Mucosa of descending colon (tissue), 3 donors: ENCODE measurements at regions not wholly inside any gene's neighbourhood (a gene's known extent, or its start where the extent isn't known, plus 50 kb on each side); places are given as distances from the start of the nearest gene placed in this dataset.

Source experiments
- ATAC-seq: fragments of 200-7000 bp; cut with Tn5 transposase; one replicate; pipeline ENCODE4 v1.9.1; 2020; ENCODE audit warnings: mild to moderate bottlenecking, moderate library complexity
- DNase-seq, 3 donors: peaks; one replicate each; pipeline ENCODE4 v3.0.0-alpha.2; 2020
- H3K36me3 ChIP-seq: fragments of 200-600 bp; one replicate; pipeline ENCODE4 v1.8.0; 2021; ENCODE audit warnings: low read depth, mild to moderate bottlenecking
- H3K4me1 ChIP-seq: fragments of 200-600 bp; one replicate; pipeline ENCODE4 v1.8.0; 2021; ENCODE audit warnings: low read depth, mild to moderate bottlenecking
- H3K4me3 ChIP-seq: fragments of 200-600 bp; one replicate; pipeline ENCODE4 v1.8.0; 2021; ENCODE audit warnings: mild to moderate bottlenecking
- H3K9me3 ChIP-seq: fragments of 200-600 bp; one replicate; pipeline ENCODE4 v1.8.0; 2021; ENCODE audit warnings: mild to moderate bottlenecking
- intact Hi-C, 2 donors: fragments of 100-400 bp; cut with DNase I in 1 of 2; cut with micrococcal nuclease in 1 of 2; formaldehyde crosslinking; loops; one replicate each; pipeline versions ENCODE4 v1.11.0 to v1.11.1; 2022; cut with DNase I, micrococcal nuclease
- TF ChIP-seq, protein P1 (sequence below): fragments of 200-600 bp; IDR thresholded peaks from one replicate; pipeline ENCODE4 v1.8.0; 2022; ENCODE audit warnings: antibody characterized with exemption, mild to moderate bottlenecking
- donor health status: DM: no; HTN: no; CAD: no; lungs with moderate emphysema.
- donor health status: DM: no; HTN: no; CAD: no.
- donor health status: DM: no; HTN: yes; CAD: no.

DNA sequence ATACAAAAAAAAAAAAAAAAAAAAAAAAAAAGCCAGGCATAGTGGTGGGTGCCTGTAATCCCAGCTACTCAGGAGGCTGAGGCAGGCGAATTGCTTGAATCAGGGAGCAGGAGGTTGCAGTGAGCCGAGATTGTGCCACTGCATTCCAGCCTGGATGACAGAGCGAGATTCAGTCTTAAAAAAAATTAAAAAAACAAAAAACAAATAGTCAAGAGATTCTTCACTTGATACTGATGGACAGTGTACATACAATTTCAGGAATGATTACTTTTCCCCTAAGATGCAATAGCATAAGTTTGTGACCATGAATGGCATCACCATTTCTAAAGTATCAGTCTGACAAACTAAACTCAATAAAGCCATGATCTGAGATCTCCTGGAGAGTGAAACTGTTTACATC, 60.8 kb upstream of the IVNS1ABP start:
- no peaks in the 10 kb centered on the region for H3K36me3 ChIP-seq
- DNase-seq (no peak), ATAC-seq (no peak)
- H3K9me3 ChIP-seq: no peaks in the 10 kb centered on the region
- H3K4me3 ChIP-seq: no peak overlapping the region
- TF ChIP-seq, protein P1, sequence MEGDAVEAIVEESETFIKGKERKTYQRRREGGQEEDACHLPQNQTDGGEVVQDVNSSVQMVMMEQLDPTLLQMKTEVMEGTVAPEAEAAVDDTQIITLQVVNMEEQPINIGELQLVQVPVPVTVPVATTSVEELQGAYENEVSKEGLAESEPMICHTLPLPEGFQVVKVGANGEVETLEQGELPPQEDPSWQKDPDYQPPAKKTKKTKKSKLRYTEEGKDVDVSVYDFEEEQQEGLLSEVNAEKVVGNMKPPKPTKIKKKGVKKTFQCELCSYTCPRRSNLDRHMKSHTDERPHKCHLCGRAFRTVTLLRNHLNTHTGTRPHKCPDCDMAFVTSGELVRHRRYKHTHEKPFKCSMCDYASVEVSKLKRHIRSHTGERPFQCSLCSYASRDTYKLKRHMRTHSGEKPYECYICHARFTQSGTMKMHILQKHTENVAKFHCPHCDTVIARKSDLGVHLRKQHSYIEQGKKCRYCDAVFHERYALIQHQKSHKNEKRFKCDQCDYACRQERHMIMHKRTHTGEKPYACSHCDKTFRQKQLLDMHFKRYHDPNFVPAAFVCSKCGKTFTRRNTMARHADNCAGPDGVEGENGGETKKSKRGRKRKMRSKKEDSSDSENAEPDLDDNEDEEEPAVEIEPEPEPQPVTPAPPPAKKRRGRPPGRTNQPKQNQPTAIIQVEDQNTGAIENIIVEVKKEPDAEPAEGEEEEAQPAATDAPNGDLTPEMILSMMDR: no peak
- intact Hi-C loops: no loop called here
- H3K4me1 ChIP-seq: no peaks in the 10 kb centered on the region

DNA sequence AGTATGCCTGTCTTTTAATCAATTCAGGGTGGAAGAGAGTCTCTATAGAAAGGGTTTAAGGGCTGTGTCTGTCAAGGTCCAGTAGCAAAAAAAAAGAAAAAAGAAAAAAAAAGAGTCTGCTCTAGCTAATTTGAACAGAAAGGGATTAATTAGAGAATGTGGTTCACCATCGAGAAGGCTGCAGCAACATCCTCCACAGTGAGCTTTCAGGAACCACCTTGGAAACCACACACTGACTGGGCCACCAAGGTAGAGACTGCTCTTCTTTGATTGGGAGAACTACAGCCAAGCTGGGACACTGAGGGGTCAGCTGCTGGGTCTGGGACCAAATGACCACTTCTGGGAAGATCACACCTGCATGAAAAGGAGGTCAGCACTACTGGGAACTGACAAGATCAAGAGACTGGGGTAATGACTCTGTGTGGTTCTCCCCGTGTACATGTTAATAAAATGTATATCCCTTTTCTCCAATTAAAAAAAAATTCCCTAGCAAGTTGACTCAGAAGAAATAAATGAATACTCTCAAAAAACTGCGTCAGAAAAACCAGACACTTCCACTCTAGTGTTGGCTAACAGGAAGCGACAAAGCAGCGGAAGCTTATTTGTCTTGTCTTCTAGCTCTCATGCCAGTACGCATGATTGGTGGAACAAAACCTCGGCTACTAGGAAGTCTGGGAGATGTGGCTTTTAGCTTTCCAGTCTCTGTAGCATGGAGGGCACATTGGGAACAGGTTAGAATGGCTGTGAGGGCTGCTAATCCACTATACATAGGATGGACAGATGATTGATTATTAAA, 60.0 kb upstream of the IVNS1ABP start:
- no peaks in the 10 kb centered on the region for H3K36me3 ChIP-seq
- TF ChIP-seq, protein P1: no peak
- H3K4me1 ChIP-seq: no peaks in the 10 kb centered on the region
- no peak overlapping the region for H3K4me3 ChIP-seq
- intact Hi-C loops: no loop called here
- ATAC-seq (no peak), DNase-seq (no peak)
- H3K9me3 ChIP-seq: no peaks in the 10 kb centered on the region

DNA sequence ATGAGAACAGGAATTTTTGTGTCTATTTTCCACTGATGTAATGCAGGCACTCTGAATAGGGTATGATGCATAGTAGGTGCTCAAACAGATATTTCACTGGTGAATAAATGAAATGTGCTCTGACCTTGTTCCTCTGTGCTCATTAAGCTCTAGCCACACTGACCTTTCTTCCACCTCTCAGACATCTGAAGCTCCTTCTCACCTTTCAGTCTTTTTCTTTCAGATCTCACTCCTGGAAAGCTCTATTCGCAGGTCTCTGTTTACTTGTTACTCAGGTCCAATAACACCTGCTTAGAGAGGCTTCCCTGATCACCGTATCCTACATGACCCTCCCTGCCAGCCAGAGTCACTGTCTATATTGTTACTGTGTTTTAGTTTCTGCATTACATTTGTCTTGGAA, 59.2 kb upstream of the IVNS1ABP start:
- Histone ChIP-seq H3K9me3 (no peaks in the 10 kb centered on the region), H3K4me3 (no peak overlapping the region), H3K36me3 (no peaks in the 10 kb centered on the region), H3K4me1 (no peaks in the 10 kb centered on the region)
- TF ChIP-seq, protein P1: no peak
- ATAC-seq (no peak), DNase-seq (no peak)
- intact Hi-C loops: no loop called here

DNA sequence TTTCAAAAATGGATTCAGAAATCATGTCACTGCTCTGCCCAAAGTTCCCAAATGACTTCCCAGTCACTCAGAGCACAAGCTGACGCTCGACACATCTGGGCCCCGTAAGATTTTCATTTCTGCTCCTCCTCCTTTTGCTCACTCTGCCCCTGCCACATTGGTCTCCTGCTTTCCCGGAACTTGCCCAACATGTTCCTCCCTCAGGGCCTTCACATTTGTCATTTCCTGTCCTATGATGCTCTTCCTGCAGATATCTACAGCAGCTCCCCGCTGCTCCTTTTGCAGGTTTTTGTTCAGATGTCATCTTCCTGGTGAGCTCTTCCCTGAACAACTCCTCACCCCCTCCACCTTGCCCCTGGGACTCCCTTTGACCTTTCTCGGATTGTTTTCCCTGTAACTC, 58.5 kb upstream of the IVNS1ABP start:
- no peak overlapping the region for H3K4me3 ChIP-seq
- H3K36me3 ChIP-seq: no peaks in the 10 kb centered on the region
- intact Hi-C loops: no loop called here
- no peaks in the 10 kb centered on the region for H3K9me3 ChIP-seq
- no peaks in the 10 kb centered on the region for H3K4me1 ChIP-seq
- no peak for DNase-seq
- ATAC-seq: peak; percentile 59
- TF ChIP-seq, protein P1: no peak

DNA sequence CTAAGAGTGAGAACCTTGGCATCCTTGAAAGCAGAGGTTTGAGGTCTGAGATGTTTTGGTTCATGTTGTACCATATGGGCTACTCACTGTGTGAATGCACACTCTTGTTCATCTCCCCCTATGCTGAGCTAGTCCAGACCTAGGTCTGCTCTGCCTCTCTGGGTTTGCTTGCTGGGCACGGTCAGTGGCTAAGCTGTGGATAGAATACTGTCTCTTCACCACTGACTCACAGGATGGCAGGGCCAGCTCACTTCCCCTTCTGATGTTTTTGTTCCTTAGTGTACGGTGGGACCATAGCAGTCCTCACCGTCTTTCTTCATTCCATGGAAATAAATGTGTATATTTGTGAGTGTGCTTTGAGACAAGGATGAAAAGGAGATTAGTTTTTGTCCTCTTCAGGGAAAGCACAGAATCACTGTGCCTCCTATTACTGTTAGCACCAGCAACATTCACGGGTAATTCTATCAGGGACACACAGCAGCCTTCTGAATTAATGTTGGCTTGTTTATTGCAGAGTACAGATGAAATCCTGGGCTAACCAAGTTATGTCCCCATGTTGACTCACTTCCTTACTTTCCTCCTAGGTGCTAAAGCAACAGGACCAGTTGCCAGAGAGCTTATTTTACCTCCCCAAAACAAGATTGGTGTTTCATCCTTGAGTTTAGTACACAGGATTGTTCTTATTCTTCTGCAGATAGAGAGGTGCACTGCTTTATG, 56.9 kb upstream of the IVNS1ABP start:
- ATAC-seq (peak; percentile 21), DNase-seq (no peak)
- Histone ChIP-seq H3K9me3 (no peaks in the 10 kb centered on the region), H3K4me1 (peaks cover 4% of the 10 kb centered on the region), H3K36me3 (no peaks in the 10 kb centered on the region), H3K4me3 (no peak overlapping the region)
- TF ChIP-seq, protein P1: no peak
- intact Hi-C loops: no loop called here
